HCT116 (cell line): ENCODE measurements at regions not wholly inside any gene's neighbourhood (a gene's known extent, or its start where the extent isn't known, plus 50 kb on each side); places are given as distances from the start of the nearest gene placed in this dataset.
A peak's percentile ranks its signal among the peaks of the same experiment; 100 is the strongest.

Experiments used
- ATF3 ChIP-seq: IDR thresholded peaks from 2 replicates; pipeline ENCODE4 v1.6.1; 2012
- CTCF ChIP-seq, 3 experiments: fragments of 200-600 bp in 1 of 3; sonication (generic) in 1 of 3; IDR thresholded peaks in 2 of 3; conservative IDR thresholded peaks in 1 of 3; 2 replicates each; pipeline ENCODE4 v1.5.1; 2012 to 2017; ENCODE audit warnings: low read depth in 2 of 3, low read length in 2 of 3, antibody characterized with exemption in 1 of 3, borderline replicate concordance in 1 of 3, control low read depth in 1 of 3, mild to moderate bottlenecking in 1 of 3, mixed read lengths in 1 of 3, mixed run types in 1 of 3, moderate library complexity in 1 of 3; ENCODE audit not compliant: insufficient read depth in 1 of 3
- EGR1 ChIP-seq: IDR thresholded peaks from 2 replicates; pipeline ENCODE4 v1.6.1; 2012; ENCODE audit warnings: low read depth
- ELF1 ChIP-seq: IDR thresholded peaks from 2 replicates; pipeline ENCODE4 v1.6.1; 2012; ENCODE audit warnings: low read depth, borderline replicate concordance
- EZH2 ChIP-seq: fragments of 200-600 bp; sonication (generic); IDR thresholded peaks from 2 replicates; pipeline ENCODE4 v1.6.1; 2017; ENCODE audit warnings: antibody characterized with exemption, mixed run types
- EZH2phosphoT487 ChIP-seq: fragments of 200-600 bp; IDR thresholded peaks from 2 replicates; pipeline ENCODE4 v1.6.1; 2018; ENCODE audit warnings: antibody characterized with exemption, borderline replicate concordance
- JUND ChIP-seq: IDR thresholded peaks from 2 replicates; pipeline ENCODE4 v1.6.1; 2012
- MAX ChIP-seq: IDR thresholded peaks from 2 replicates; pipeline ENCODE4 v1.6.1; 2012
- POLR2A ChIP-seq: IDR thresholded peaks from 2 replicates; pipeline ENCODE4 v1.7.0; 2011; ENCODE audit warnings: borderline replicate concordance; ENCODE audit not compliant: insufficient read depth, insufficient read length; ENCODE audit errors: extremely low read depth
- POLR2AphosphoS5 ChIP-seq: IDR thresholded peaks from 2 replicates; pipeline ENCODE4 v1.6.1; 2011; ENCODE audit warnings: mild to moderate bottlenecking, low read depth, low read length, moderate library complexity
- RAD21 ChIP-seq: IDR thresholded peaks from 2 replicates; pipeline ENCODE4 v1.6.1; 2012; ENCODE audit warnings: low read depth, mild to moderate bottlenecking
- SRF ChIP-seq: IDR thresholded peaks from 2 replicates; pipeline ENCODE4 v1.6.1; 2012; ENCODE audit warnings: low read depth
- YY1 ChIP-seq: IDR thresholded peaks from 2 replicates; pipeline ENCODE4 v1.6.1; 2011; ENCODE audit warnings: low read length, low read depth, moderate library complexity, mild to moderate bottlenecking; ENCODE audit not compliant: insufficient replicate concordance; ENCODE audit errors: extremely low read depth
- ZBTB33 ChIP-seq: IDR thresholded peaks from 2 replicates; pipeline ENCODE4 v1.6.1; 2011; ENCODE audit warnings: mild to moderate bottlenecking, low read length, moderate library complexity; ENCODE audit not compliant: insufficient replicate concordance; ENCODE audit errors: extremely low read depth

GRCh38 chr3:82163907-82164520, 402.6 kb upstream of the GBE1 start:
- no peak for TF ChIP-seq EZH2
- TF ChIP-seq EZH2phosphoT487, result no peak
- peak in 1 of 3 experiments; percentile 44; a peak in 2 of 6 replicates for TF ChIP-seq CTCF (IDR thresholded peaks at IDR 0.05 in 2 of 3, conservative IDR thresholded peaks at IDR 0.05 in 1 of 3; ENCODE audit: borderline replicate concordance in 1 of 3, insufficient read depth in 1 of 3, low read depth in 2 of 3, low read length in 2 of 3)
- no peak for TF ChIP-seq ATF3
- TF ChIP-seq MAX, result no peak
- no peak for TF ChIP-seq POLR2AphosphoS5
- no peak for TF ChIP-seq POLR2A
- TF ChIP-seq ELF1, result no peak
- no peak for TF ChIP-seq JUND
- TF ChIP-seq EGR1, result no peak
- no peak for TF ChIP-seq RAD21
- no peak for TF ChIP-seq ZBTB33
- no peak for TF ChIP-seq SRF
- no peak for TF ChIP-seq YY1
